IgD-negative memory B cell (primary cell): ENCODE measurements at regions not wholly inside any gene's neighbourhood (a gene's known extent, or its start where the extent isn't known, plus 50 kb on each side); places are given as distances from the start of the nearest gene placed in this dataset.

Source experiments
- H3K27ac Mint-ChIP-seq, 3 donors: one replicate each; pipeline ENCODE4 v1.8.0; 2020 to 2022; ENCODE audit warnings: mild to moderate bottlenecking in 3 of 3, mixed read lengths in 3 of 3, moderate library complexity in 1 of 3
- H3K27me3 Mint-ChIP-seq: one replicate; pipeline ENCODE4 v1.8.0; 2021; ENCODE audit warnings: mixed read lengths
- H3K36me3 Mint-ChIP-seq: one replicate; pipeline ENCODE4 v1.8.0; 2020; ENCODE audit warnings: mild to moderate bottlenecking, mixed read lengths
- H3K4me1 Mint-ChIP-seq, 3 donors: one replicate each; pipeline ENCODE4 v1.8.0; 2020 to 2022; ENCODE audit warnings: mixed read lengths in 3 of 3, mild to moderate bottlenecking in 1 of 3
- H3K4me3 Mint-ChIP-seq, 4 donors: one replicate each; pipeline ENCODE4 v1.8.0; 2020 to 2022; ENCODE audit warnings: mild to moderate bottlenecking in 4 of 4, mixed read lengths in 4 of 4, moderate library complexity in 3 of 4
- H3K9me3 Mint-ChIP-seq, 3 donors: one replicate each; pipeline ENCODE4 v1.8.0; 2020 to 2021; ENCODE audit warnings: mixed read lengths in 3 of 3, mild to moderate bottlenecking in 1 of 3

DNA sequence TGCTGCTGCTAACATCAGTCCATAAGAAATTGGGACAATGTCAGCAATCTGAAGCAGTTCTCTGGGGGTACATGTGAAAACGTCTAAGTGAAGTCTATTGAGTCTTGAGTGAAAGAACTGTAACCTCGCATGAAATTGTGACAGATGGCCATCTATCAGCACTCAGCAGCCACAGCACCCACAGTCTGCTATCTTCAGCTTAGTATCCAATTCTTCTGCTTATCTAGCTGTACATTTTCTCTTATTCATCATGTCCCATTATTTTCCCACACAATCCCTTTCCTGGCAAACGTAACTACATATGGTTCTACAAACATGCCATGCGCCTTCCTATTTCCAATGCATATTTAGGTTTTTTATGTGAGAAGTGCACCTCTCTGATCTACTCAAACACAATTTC, 629.7 kb downstream of the NTRK3 start:
- H3K4me1 Mint-ChIP-seq: no peaks in the 10 kb centered on the region
- H3K27ac Mint-ChIP-seq: no peak overlapping the region
- H3K9me3 Mint-ChIP-seq: peaks cover 8 to 9% (median 8%) of the 10 kb centered on the region in 3 donors
- H3K36me3 Mint-ChIP-seq: no peaks in the 10 kb centered on the region
- no peak overlapping the region for H3K4me3 Mint-ChIP-seq
- H3K27me3 Mint-ChIP-seq: no peaks in the 10 kb centered on the region

DNA sequence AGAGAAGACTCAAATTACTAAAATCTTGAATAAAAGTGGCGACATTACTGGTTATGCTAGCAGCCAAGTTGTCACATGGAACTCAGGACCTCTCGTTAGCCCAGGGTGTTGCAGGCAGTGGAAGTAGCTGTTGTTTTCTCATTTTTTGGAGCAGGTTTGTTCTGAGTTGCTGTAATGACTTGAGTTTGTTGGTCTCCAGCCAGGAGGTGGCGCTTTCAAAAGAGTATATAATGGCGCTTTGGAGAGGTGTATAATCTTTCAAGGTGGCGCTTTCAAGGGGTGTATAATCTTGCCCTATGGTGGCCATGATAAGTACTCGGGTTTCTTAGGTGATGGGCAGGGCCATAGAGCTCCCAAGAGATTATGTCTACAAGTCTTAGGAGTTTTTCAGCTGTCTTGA, 632.7 kb downstream of the NTRK3 start:
- H3K27me3 Mint-ChIP-seq: no peaks in the 10 kb centered on the region
- H3K4me1 Mint-ChIP-seq: no peaks in the 10 kb centered on the region
- H3K4me3 Mint-ChIP-seq: no peak overlapping the region
- H3K36me3 Mint-ChIP-seq: no peaks in the 10 kb centered on the region
- peaks cover 7 to 15% (median 11%) of the 10 kb centered on the region in 3 donors for H3K9me3 Mint-ChIP-seq
- H3K27ac Mint-ChIP-seq: no peak overlapping the region

DNA sequence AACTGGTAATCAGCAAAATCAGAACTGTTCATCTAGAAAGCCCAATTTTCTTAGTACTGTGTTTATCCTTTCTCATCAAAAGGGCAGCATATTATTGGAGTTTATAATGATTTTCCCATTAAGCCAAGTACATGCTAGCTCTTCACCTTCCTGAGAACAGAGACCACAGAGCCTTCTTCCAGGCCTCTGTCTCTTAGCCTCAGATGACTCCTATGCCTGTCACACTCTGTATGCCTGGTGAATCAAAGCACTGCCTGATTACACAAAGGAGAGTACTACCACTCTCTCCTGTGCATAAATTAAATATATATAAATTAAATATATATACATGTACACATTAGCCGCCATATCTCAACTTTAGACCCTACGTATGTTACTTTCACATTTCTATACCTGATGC, 636.1 kb downstream of the NTRK3 start:
- no peak overlapping the region for H3K27ac Mint-ChIP-seq
- peaks cover 5 to 15% (median 11%) of the 10 kb centered on the region in 3 donors for H3K9me3 Mint-ChIP-seq
- H3K4me1 Mint-ChIP-seq: no peaks in the 10 kb centered on the region
- no peaks in the 10 kb centered on the region for H3K36me3 Mint-ChIP-seq
- H3K27me3 Mint-ChIP-seq: no peaks in the 10 kb centered on the region
- H3K4me3 Mint-ChIP-seq: no peak overlapping the region

DNA sequence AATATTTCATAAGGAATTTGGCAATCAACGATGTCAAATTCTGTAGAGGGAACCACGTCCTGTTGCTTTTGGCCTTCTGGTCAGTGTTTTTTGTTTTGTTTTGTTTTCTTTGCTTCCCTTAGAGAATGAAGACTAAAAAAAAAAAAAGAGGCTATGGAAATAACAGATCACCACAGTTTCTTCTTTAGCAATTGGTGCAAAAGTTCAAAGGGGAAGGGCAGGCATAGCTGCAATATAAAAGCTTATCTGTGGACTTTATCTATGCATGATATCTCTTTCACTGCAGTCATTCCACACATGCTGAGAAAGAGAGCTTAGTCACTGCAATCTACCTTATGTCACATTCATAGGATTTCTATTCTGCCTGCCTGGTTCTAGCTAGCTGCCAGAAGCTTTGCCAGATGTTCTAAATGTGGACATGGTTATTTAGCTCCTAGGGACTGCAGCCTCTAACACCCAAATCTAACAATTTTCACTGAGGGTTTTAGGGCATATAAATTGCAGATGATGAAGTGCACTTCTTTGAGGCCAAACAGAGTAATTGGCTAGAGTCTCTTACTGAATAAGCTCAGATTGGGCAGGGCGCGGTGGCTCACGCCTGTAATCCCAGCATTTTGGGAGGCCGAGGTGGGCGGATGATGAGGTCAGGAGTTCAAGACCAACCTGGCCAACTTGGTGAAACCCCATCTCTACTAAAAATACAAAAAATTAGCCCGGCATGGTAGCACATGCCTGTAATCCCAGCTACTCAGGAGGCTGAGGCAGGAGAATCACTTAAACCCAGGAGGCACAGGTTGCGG, 637.2 kb downstream of the NTRK3 start:
- Mint-ChIP-seq H3K27ac (no peak overlapping the region), H3K4me3 (no peak overlapping the region), H3K9me3 (peaks cover 5 to 15% (median 9%) of the 10 kb centered on the region in 3 donors), H3K4me1 (no peaks in the 10 kb centered on the region), H3K36me3 (no peaks in the 10 kb centered on the region), H3K27me3 (no peaks in the 10 kb centered on the region)

DNA sequence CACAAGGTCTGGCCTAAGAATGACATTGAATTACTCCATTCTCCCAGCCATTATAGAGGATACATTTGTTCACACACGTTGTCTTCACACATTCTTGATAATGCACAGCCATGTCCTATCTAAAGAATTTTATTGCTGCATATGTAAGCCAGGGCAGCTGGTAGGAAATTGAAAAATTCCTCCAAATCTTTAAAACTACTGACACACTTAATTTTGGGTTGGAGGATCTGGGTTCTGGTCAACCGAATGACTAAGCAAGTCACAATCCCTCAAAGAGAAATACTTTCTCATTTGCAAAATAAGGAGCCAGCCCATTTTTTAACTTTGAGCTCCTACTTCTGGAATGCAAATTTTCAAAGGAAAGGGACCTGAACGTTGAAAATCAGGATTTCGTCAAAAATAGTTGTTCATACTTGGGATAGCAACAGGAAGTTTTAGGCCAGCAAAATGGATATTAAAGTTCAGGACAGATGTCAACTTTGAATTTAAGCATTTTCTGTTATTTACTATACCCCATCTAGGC, 638.3 kb downstream of the NTRK3 start:
- H3K9me3 Mint-ChIP-seq: peaks cover 5 to 15% (median 9%) of the 10 kb centered on the region in 3 donors
- H3K4me1 Mint-ChIP-seq: no peaks in the 10 kb centered on the region
- no peak overlapping the region for H3K27ac Mint-ChIP-seq
- H3K27me3 Mint-ChIP-seq: no peaks in the 10 kb centered on the region
- H3K4me3 Mint-ChIP-seq: no peak overlapping the region
- H3K36me3 Mint-ChIP-seq: no peaks in the 10 kb centered on the region

DNA sequence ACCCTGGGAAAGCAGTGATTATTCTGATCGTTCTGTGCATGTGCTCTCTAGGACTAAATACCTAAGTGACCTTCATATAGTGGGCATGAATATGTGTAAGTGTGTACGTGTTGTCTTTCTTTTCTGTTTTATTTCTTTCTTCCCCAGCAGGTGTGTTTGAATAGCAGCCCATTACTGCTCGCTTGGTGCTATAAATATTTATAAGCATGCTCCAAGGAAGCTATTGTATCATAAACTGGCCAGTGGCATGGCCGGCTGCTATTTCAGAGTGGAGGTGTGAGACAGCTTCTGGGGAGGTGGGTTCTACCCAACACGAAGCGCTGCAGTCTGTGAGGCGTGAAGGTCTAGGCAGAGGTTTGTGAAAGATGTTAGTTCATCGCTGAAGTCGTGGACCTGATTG, 641.8 kb downstream of the NTRK3 start:
- Mint-ChIP-seq H3K4me1 (no peaks in the 10 kb centered on the region), H3K27me3 (no peaks in the 10 kb centered on the region), H3K36me3 (no peaks in the 10 kb centered on the region), H3K9me3 (no peaks in the 10 kb centered on the region), H3K4me3 (no peak overlapping the region), H3K27ac (no peak overlapping the region)

DNA sequence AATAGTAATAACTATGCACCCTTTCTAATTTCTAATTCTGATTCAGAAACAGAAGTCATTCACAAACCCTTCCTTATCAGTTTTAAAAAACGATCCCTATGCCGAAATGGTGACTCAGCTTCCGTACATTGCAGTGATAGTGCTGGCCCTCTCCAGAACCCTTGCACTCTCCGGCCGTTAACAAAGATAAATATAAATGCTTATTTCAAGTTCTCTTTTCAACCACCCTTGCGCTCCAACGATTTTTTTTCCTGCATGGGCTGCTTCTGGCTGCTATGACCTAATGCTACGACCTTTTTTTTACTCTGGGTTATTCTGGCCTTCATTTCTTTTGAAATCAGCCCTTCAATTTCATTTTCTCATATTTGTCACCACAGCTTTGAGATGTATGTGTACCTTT, 646.2 kb downstream of the NTRK3 start:
- Mint-ChIP-seq H3K9me3 (no peaks in the 10 kb centered on the region), H3K27ac (no peak overlapping the region), H3K36me3 (peaks cover 2% of the 10 kb centered on the region), H3K4me1 (no peaks in the 10 kb centered on the region), H3K4me3 (no peak overlapping the region), H3K27me3 (no peaks in the 10 kb centered on the region)

DNA sequence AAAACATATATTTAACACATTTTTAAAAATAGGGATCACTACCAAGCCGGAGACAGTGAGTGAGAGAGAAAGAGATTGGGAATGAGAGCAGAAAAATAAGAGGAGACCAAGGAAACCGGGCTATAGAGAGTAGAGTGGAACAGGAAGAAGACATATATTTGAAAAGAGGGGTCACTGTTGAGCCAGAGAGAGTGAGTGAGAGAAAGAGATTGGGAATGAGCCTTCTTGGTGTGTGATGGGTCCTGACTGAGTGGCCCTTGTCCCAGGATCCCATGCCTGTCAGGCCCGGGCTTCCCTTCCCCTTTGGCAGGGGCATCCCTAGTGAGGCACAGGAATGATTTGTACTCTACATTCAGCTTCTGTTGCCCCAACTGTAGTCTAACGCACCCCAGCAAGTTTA, 646.6 kb downstream of the NTRK3 start:
- H3K36me3 Mint-ChIP-seq: peaks cover 2% of the 10 kb centered on the region
- no peak overlapping the region for H3K4me3 Mint-ChIP-seq
- H3K27ac Mint-ChIP-seq: no peak overlapping the region
- no peaks in the 10 kb centered on the region for H3K27me3 Mint-ChIP-seq
- peaks cover 0 to 2% (median 0%) of the 10 kb centered on the region in 3 donors for H3K9me3 Mint-ChIP-seq
- H3K4me1 Mint-ChIP-seq: no peaks in the 10 kb centered on the region

DNA sequence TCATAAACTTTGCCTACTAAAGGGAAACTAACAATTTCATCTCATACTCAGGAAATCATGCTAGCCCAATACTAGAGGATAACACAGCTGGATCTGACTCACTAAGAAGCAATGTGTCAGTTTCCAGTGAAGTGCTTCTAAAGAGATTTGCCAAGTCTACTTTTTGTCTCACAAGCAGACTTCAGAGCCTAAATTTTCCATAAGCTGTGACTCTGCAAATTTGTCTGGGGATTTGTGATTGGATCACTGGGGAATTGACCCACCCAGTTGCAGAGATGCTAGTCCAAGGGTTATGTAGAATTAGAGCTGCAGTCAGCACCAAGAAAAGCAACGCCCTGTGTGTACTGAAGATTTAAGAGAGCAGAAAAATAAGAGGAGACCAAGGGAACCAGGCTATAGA, 647.1 kb downstream of the NTRK3 start:
- no peak overlapping the region for H3K27ac Mint-ChIP-seq
- H3K4me3 Mint-ChIP-seq: no peak overlapping the region
- H3K4me1 Mint-ChIP-seq: no peaks in the 10 kb centered on the region
- H3K36me3 Mint-ChIP-seq: peaks cover 2% of the 10 kb centered on the region
- peaks cover 0 to 2% (median 0%) of the 10 kb centered on the region in 3 donors for H3K9me3 Mint-ChIP-seq
- no peaks in the 10 kb centered on the region for H3K27me3 Mint-ChIP-seq

DNA sequence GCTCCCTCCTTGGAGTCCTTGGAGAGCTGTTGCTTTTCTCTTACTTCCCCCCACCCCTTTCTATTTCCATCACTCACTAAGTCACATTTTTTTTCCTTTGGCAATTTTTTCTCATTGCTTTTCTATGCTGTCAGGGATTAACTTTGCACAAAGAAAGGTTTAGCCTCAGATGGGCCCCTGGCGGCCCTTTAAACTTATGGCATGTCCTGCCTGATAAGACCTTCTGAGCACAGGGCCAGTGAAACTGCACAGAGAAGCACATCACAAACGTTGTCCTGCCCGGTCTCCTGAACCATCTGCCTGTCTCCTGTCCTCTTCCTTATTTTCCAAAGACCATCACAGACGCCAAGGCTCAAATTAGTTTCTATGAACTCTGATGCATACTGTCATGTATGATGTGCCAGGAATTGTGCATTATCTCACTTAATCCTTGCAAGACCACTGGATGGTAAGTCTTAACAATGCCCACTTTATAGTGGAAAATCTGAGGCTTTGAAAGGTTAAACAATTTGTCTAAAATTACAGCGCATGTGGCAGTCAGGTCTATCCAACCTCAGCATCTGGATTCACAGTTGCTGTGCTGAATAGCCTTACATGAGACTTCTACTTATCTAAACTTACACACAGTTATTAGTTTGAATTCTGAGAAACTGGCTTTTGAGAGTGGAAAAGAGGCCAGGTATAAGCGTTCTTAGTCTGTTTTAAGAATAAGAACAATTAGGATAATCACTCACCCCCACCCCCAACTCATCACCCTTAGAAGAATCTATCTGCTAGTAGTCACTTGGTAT, 648.1 kb downstream of the NTRK3 start:
- Mint-ChIP-seq H3K4me1 (no peaks in the 10 kb centered on the region), H3K27me3 (no peaks in the 10 kb centered on the region), H3K9me3 (peaks cover 0 to 2% (median 0%) of the 10 kb centered on the region in 3 donors), H3K27ac (no peak overlapping the region), H3K4me3 (no peak overlapping the region), H3K36me3 (peaks cover 2% of the 10 kb centered on the region)

DNA sequence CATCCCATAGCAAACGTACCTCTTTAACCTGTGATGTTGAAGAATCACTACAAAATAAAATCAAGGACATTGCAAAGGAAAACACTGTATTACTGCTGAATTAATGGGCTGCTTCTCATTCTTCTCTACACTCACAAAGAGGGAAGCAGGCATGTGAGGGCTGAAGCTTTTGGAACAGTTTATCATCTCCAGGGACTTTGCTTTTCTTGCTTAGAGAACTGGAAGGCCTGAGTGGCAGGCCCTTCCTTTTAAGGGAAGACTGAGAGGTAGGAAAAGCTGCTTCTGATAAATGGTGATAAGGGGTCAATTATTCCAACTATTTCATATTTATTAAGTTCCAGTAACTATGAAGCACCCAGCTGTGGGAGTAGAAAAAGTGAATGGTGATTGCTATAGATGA, 649.6 kb downstream of the NTRK3 start:
- H3K27me3 Mint-ChIP-seq: no peaks in the 10 kb centered on the region
- H3K27ac Mint-ChIP-seq: no peak overlapping the region
- H3K36me3 Mint-ChIP-seq: peaks cover 2% of the 10 kb centered on the region

DNA sequence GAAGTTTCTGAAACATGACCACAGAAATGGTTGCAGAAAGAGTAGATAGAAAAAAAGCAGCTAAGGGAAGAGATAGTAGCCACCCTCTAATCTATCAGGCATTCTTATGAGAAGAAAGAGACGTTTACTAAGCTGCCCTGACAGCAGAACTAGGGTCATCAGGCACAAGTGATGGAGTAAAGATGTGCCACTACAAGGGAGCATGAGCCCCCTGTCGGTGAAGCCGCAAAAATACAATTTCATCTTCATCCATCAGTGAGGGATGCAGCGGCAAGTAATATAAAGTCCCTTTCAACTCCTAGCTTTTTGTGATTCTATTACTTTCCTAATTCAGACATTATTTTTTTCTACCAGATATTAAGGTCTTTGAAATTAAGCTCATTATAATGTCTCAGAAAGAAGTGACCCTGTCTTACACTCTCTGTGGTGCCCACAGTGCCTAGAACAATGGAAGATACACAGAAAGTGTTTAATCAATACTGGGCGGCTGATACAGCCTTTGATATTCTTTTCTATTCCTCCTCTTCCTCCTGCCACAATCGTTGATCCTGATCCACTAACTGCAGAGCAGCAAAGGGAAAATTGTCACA, 651.6 kb downstream of the NTRK3 start:
- H3K4me1 Mint-ChIP-seq: no peaks in the 10 kb centered on the region
- H3K36me3 Mint-ChIP-seq: peaks cover 2% of the 10 kb centered on the region
- peaks cover 0 to 2% (median under 1%) of the 10 kb centered on the region in 3 donors for H3K9me3 Mint-ChIP-seq
- H3K27ac Mint-ChIP-seq: no peak overlapping the region
- no peaks in the 10 kb centered on the region for H3K27me3 Mint-ChIP-seq
- H3K4me3 Mint-ChIP-seq: no peak overlapping the region

More for the DNA sequence above, 649.6 kb downstream of the NTRK3 start:
- H3K4me1 Mint-ChIP-seq: no peaks in the 10 kb centered on the region
- H3K9me3 Mint-ChIP-seq: peaks cover 0 to 2% (median 0%) of the 10 kb centered on the region in 3 donors
- no peak overlapping the region for H3K4me3 Mint-ChIP-seq

DNA sequence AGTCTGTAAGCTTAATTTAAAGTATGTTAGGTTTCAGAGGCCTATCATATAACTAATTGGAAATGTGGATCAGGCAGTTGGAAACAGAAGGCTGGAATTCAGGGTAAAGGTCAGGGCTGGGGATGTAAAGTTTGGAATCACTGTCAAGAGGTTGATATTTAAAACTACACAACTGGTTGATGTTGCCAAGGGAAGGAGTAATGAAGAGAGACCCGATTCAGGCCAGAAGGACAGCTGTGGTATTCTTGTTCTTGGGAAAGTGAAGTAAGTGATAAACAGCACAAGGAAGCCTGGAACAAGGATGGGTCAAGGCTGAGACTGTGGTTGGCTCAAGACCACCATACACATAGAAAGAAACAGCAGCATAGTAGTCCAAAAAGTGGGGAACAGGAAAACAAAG, 654.2 kb downstream of the NTRK3 start:
- H3K4me1 Mint-ChIP-seq: peaks cover 0 to 8% (median 2%) of the 10 kb centered on the region in 3 donors
- H3K27me3 Mint-ChIP-seq: no peaks in the 10 kb centered on the region
- H3K36me3 Mint-ChIP-seq: peaks cover under 1% of the 10 kb centered on the region
- H3K27ac Mint-ChIP-seq: no peak overlapping the region
- H3K4me3 Mint-ChIP-seq: no peak overlapping the region
- peaks cover 0 to 3% (median 2%) of the 10 kb centered on the region in 3 donors for H3K9me3 Mint-ChIP-seq

DNA sequence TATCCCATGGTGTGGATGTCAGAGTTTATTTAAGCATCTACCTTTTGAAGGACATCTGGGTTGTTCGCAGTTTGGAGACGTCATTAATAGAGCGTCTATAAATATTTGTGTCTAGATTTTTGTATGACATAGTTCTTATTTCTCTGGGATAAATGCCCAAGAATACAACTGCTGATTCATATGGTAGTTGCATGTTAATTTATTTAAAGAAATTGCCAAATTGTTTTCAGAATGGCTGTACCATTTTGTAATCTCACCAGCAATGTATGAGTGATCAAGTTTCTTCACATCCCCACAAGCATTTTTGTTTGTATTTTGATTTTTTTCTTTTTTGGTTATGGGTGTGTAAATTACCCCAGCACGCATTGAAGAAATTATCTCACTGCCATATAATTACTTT, 656.9 kb downstream of the NTRK3 start:
- no peaks in the 10 kb centered on the region for H3K27me3 Mint-ChIP-seq
- peaks cover 0 to 6% (median 0%) of the 10 kb centered on the region in 3 donors for H3K9me3 Mint-ChIP-seq
- H3K36me3 Mint-ChIP-seq: no peaks in the 10 kb centered on the region
- no peak overlapping the region for H3K4me3 Mint-ChIP-seq
- H3K27ac Mint-ChIP-seq: no peak overlapping the region
- H3K4me1 Mint-ChIP-seq: peaks cover 0 to 11% (median 2%) of the 10 kb centered on the region in 3 donors
